ENCODE measurements at regions not wholly inside any gene's neighbourhood (a gene's known extent, or its start where the extent isn't known, plus 50 kb on each side); places are given as distances from the start of the nearest gene placed in this dataset.

- TF ChIP-seq POLR2A (IDR thresholded peaks at IDR 0.05) = no peak
- TF ChIP-seq CTCF (IDR thresholded peaks at IDR 0.05) = no peak
Observed at GRCh38 chr13:79060216-79060615, 345.8 kb downstream of the RBM26 start.
